CD1c-positive myeloid dendritic cell (primary cell): ENCODE measurements at regions not wholly inside any gene's neighbourhood (a gene's known extent, or its start where the extent isn't known, plus 50 kb on each side); places are given as distances from the start of the nearest gene placed in this dataset.
A peak's percentile ranks its signal among the peaks of the same experiment; 100 is the strongest.

Source experiments
- DNase-seq: peaks from one replicate; pipeline ENCODE4 v3.0.0-alpha.2; 2016; ENCODE audit errors: extremely low spot score

GRCh38 chr1:227450489-227450888, 112.9 kb upstream of the ZNF678 start:
- DNase-seq, result no peak

GRCh38 chr1:227449741-227450441, 113.5 kb upstream of the ZNF678 start:
- DNase-seq, result no peak

- DNase-seq, result peak; percentile 30
Measured at GRCh38 chr1:227449051-227449450, 114.3 kb upstream of the ZNF678 start.

GRCh38 chr1:227447531-227447990, 115.8 kb upstream of the ZNF678 start:
- DNase-seq, result no peak

- no peak for DNase-seq
Measured at GRCh38 chr1:227445746-227446145, 117.6 kb upstream of the ZNF678 start.

GRCh38 chr1:227445092-227445674, 118.2 kb upstream of the ZNF678 start:
- DNase-seq, result no peak

GRCh38 chr1:227440182-227440581, 121.9 kb upstream of the CDC42BPA start:
- DNase-seq, result no peak

- DNase-seq, result no peak
Measured at GRCh38 chr1:227437495-227438008, 119.3 kb upstream of the CDC42BPA start.

- DNase-seq, result no peak
Measured at GRCh38 chr1:227434808-227435444, 116.6 kb upstream of the CDC42BPA start.

GRCh38 chr1:227433663-227434341, 115.5 kb upstream of the CDC42BPA start:
- DNase-seq, result no peak

- no peak for DNase-seq
Measured at GRCh38 chr1:227432981-227433380, 114.7 kb upstream of the CDC42BPA start.

GRCh38 chr1:227432181-227432535, 113.9 kb upstream of the CDC42BPA start:
- DNase-seq, result no peak

- no peak for DNase-seq
Measured at GRCh38 chr1:227429447-227430359, 111.4 kb upstream of the CDC42BPA start.

- DNase-seq, result no peak
Measured at GRCh38 chr1:227428803-227429202, 110.5 kb upstream of the CDC42BPA start.

- DNase-seq, result no peak
Measured at GRCh38 chr1:227427411-227427810, 109.1 kb upstream of the CDC42BPA start.

- DNase-seq, result no peak
Measured at GRCh38 chr1:227424953-227425352, 106.7 kb upstream of the CDC42BPA start.

- DNase-seq, result no peak
Measured at GRCh38 chr1:227424159-227424680, 105.9 kb upstream of the CDC42BPA start.

GRCh38 chr1:227422581-227422980, 104.3 kb upstream of the CDC42BPA start:
- DNase-seq, result no peak

GRCh38 chr1:227420147-227420546, 101.9 kb upstream of the CDC42BPA start:
- no peak for DNase-seq

GRCh38 chr1:227417756-227418480, 99.6 kb upstream of the CDC42BPA start:
- no peak for DNase-seq
